Ishikawa (cell line): ENCODE measurements at regions not wholly inside any gene's neighbourhood (a gene's known extent, or its start where the extent isn't known, plus 50 kb on each side); places are given as distances from the start of the nearest gene placed in this dataset.

Experiments
- FOXM1 ChIP-seq: IDR thresholded peaks from 2 replicates; pipeline ENCODE4 v1.6.1; 2012; ENCODE audit warnings: low read depth, borderline replicate concordance
- MAX ChIP-seq: IDR thresholded peaks from 2 replicates; pipeline ENCODE4 v1.6.1; 2012
- NFIC ChIP-seq: IDR thresholded peaks from 2 replicates; pipeline ENCODE4 v1.6.1; 2012
- RAD21 ChIP-seq: IDR thresholded peaks from 2 replicates; pipeline ENCODE4 v1.6.1; 2012; ENCODE audit warnings: low read depth
- REST ChIP-seq: IDR thresholded peaks from 2 replicates; pipeline ENCODE4 v1.6.1; 2012; ENCODE audit warnings: low read depth, mild to moderate bottlenecking
- TCF12 ChIP-seq: IDR thresholded peaks from 2 replicates; pipeline ENCODE4 v1.6.1; 2012; ENCODE audit warnings: low read depth
- USF1 ChIP-seq: IDR thresholded peaks from 2 replicates; pipeline ENCODE4 v1.6.1; 2012
- YY1 ChIP-seq: IDR thresholded peaks from 2 replicates; pipeline ENCODE4 v1.6.1; 2012; ENCODE audit warnings: low read depth
- ZBTB7A ChIP-seq: IDR thresholded peaks from 2 replicates; pipeline ENCODE4 v1.6.1; 2012; ENCODE audit warnings: low read depth

- TF ChIP-seq REST (no peak), ZBTB7A (no peak), MAX (no peak), RAD21 (no peak), YY1 (no peak), NFIC (no peak), TCF12 (no peak), FOXM1 (no peak), USF1 (no peak)
Measured at GRCh38 chr5:12851761-12852160, 947.5 kb upstream of the CTNND2 start.
